ENCODE measurements at regions not wholly inside any gene's neighbourhood (a gene's known extent, or its start where the extent isn't known, plus 50 kb on each side); places are given as distances from the start of the nearest gene placed in this dataset.

DNA sequence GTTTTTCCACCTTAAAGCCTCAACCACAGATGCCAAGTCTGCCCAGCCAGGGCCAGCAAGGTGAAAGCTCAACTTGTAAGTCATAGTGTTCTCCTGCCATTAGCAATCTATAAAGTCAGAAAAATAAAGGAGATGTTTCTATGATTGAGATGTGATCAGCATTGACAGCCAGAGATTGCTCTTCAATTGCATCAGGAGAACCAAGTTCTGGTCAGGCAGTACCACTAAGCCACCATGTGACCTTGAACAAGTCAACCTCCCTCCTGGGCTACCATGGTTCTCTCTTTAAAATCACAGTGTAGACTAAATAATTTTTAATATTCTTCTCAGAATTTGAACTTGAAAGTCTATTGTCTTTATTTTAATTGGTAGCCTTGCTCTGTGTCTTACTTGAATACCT, 220.3 kb upstream of the HES1 start:
- Histone ChIP-seq H3K27me3 (ENCODE audit: insufficient read depth, low read length) (no peaks in the 10 kb centered on the region), H3K9ac (ENCODE audit: low read length) (no peak overlapping the region), H3K9me3 (ENCODE audit: control insufficient read depth in 1 of 2, insufficient read depth in 1 of 2, low read depth in 1 of 2, low read length in 2 of 2) (no peaks in the 10 kb centered on the region), H4K20me1 (ENCODE audit: insufficient read depth) (no peaks in the 10 kb centered on the region), H3K79me2 (ENCODE audit: insufficient read depth, low read length) (no peaks in the 10 kb centered on the region), H3K4me2 (ENCODE audit: low read length) (no peak overlapping the region), H3K36me3 (ENCODE audit: control insufficient read depth in 1 of 2, insufficient read depth in 2 of 2, low read length in 2 of 2) (no peaks in the 10 kb centered on the region), H3K9me2 (ENCODE audit: insufficient read depth) (no peaks in the 10 kb centered on the region), H3K27ac (ENCODE audit: low read depth, low read length) (no peak overlapping the region), H3K4me3 (replicated peaks in 1 of 2; ENCODE audit: low read depth in 1 of 2, low read length in 2 of 2) (no peak overlapping the region), H3K4me1 (ENCODE audit: control insufficient read depth in 1 of 2, insufficient read depth in 2 of 2, low read length in 2 of 2) (0 out of 4 replicates have a peak, but pooled peaks cover 0 to 3% of the 10 kb centered on the region in 2 experiments), H2AFZ (ENCODE audit: low read depth, low read length, poor library complexity, severe bottlenecking) (no peak overlapping the region)
- ChIA-PET POLR2A (no interaction called here), RAD21 (ENCODE audit: low non-redundant PET in 1 of 2, low total read pairs in 2 of 2, uncharacterized antibody in 2 of 2, unreplicated experiment in 2 of 2) (no interaction called here), CTCF (interaction anchor here (1.1 kb wide), 1 partner anchor 13 kb away, joined by 4 read pairs; no protein-coding TSS in a partner anchor)
- BruUV-seq (replicated peaks) = no TSS peak
- no peak for TF ChIP-seq CBX3 (IDR thresholded peaks at IDR 0.05; ENCODE audit: low read depth)
- TF ChIP-seq, protein P1, sequence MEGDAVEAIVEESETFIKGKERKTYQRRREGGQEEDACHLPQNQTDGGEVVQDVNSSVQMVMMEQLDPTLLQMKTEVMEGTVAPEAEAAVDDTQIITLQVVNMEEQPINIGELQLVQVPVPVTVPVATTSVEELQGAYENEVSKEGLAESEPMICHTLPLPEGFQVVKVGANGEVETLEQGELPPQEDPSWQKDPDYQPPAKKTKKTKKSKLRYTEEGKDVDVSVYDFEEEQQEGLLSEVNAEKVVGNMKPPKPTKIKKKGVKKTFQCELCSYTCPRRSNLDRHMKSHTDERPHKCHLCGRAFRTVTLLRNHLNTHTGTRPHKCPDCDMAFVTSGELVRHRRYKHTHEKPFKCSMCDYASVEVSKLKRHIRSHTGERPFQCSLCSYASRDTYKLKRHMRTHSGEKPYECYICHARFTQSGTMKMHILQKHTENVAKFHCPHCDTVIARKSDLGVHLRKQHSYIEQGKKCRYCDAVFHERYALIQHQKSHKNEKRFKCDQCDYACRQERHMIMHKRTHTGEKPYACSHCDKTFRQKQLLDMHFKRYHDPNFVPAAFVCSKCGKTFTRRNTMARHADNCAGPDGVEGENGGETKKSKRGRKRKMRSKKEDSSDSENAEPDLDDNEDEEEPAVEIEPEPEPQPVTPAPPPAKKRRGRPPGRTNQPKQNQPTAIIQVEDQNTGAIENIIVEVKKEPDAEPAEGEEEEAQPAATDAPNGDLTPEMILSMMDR (IDR thresholded peaks at IDR 0.05 in 2 of 3, conservative IDR thresholded peaks at IDR 0.05 in 1 of 3; ENCODE audit: borderline replicate concordance in 1 of 3, insufficient read depth in 1 of 3, low read depth in 2 of 3, low read length in 2 of 3) = no peak
- no peak for TF ChIP-seq CEBPB (IDR thresholded peaks at IDR 0.05; ENCODE audit: low read depth)
- intact Hi-C loops (cut with micrococcal nuclease) = no loop called here
- DNase-seq (ENCODE audit: low read depth, low spot score) (no peak), ATAC-seq (no peak)

DNA sequence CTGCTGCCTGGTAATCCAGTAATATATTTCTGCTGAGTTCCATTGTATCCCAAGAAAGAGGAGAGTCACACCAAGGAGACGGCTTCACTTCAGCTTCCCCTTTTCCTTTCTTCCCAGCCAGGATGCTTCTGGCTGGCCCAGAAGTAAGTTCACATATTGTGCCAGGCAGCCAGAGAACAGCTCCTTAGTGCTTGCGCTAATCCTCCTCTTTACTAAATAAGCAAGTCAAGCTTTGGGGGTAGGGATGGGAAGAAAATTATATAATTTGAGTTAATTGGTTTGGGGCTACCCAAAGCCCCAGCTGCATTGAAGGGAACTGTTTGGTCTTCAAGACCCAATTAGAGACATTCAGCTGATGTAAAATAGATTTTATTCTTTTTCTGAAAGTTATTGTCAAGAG, 218.8 kb upstream of the HES1 start:
- no peaks in the 10 kb centered on the region for H3K9me2 ChIP-seq (ENCODE audit: insufficient read depth)
- H2AFZ ChIP-seq (ENCODE audit: low read depth, low read length, poor library complexity, severe bottlenecking) = no peak overlapping the region
- H3K4me1 ChIP-seq (ENCODE audit: control insufficient read depth in 1 of 2, insufficient read depth in 2 of 2, low read length in 2 of 2) = no peaks in the 10 kb centered on the region
- ChIA-PET POLR2A (no interaction called here), CTCF (interaction anchor here (1.2 kb wide), 1 partner anchor 53 kb away, joined by 3 read pairs; no protein-coding TSS in a partner anchor), RAD21 (ENCODE audit: low non-redundant PET in 1 of 2, low total read pairs in 2 of 2, uncharacterized antibody in 2 of 2, unreplicated experiment in 2 of 2) (no interaction called here)
- no peaks in the 10 kb centered on the region for H3K9me3 ChIP-seq (ENCODE audit: control insufficient read depth in 1 of 2, insufficient read depth in 1 of 2, low read depth in 1 of 2, low read length in 2 of 2)
- H3K27ac ChIP-seq (ENCODE audit: low read depth, low read length) = no peak overlapping the region
- no peak for DNase-seq (ENCODE audit: low read depth, low spot score)
- no peak overlapping the region for H3K4me2 ChIP-seq (ENCODE audit: low read length)
- H4K20me1 ChIP-seq (ENCODE audit: insufficient read depth) = no peaks in the 10 kb centered on the region
- no peaks in the 10 kb centered on the region for H3K27me3 ChIP-seq (ENCODE audit: insufficient read depth, low read length)
- H3K9ac ChIP-seq (ENCODE audit: low read length) = no peak overlapping the region
- no peak for ATAC-seq
- BruUV-seq (replicated peaks) = no TSS peak
- H3K36me3 ChIP-seq (ENCODE audit: control insufficient read depth in 1 of 2, insufficient read depth in 2 of 2, low read length in 2 of 2) = no peaks in the 10 kb centered on the region
- H3K79me2 ChIP-seq (ENCODE audit: insufficient read depth, low read length) = no peaks in the 10 kb centered on the region
- no peak overlapping the region for H3K4me3 ChIP-seq (replicated peaks in 1 of 2; ENCODE audit: low read depth in 1 of 2, low read length in 2 of 2)
- intact Hi-C loops (cut with micrococcal nuclease) = no loop called here
- TF ChIP-seq POLR2A (IDR thresholded peaks at IDR 0.05; ENCODE audit: borderline replicate concordance, extremely low read depth, insufficient read depth, insufficient read length) (no peak), SRF (IDR thresholded peaks at IDR 0.05; ENCODE audit: low read depth) (no peak), POLR2AphosphoS5 (IDR thresholded peaks at IDR 0.05; ENCODE audit: low read depth, low read length) (no peak), ATF3 (IDR thresholded peaks at IDR 0.05) (no peak), ZBTB33 (IDR thresholded peaks at IDR 0.05; ENCODE audit: extremely low read depth, insufficient replicate concordance, low read length) (no peak), FOSL1 (IDR thresholded peaks at IDR 0.05; ENCODE audit: low read depth) (no peak), ZFX (IDR thresholded peaks at IDR 0.05) (no peak), ELF1 (IDR thresholded peaks at IDR 0.05; ENCODE audit: borderline replicate concordance, low read depth) (no peak), SP1 (IDR thresholded peaks at IDR 0.05; ENCODE audit: low read depth) (no peak), CBX3 (IDR thresholded peaks at IDR 0.05; ENCODE audit: low read depth) (no peak), TCF7L2 (IDR thresholded peaks at IDR 0.05; ENCODE audit: borderline replicate concordance, extremely low read depth, insufficient read depth, insufficient read length) (no peak)
- TF ChIP-seq, protein P1 (IDR thresholded peaks at IDR 0.05 in 2 of 3, conservative IDR thresholded peaks at IDR 0.05 in 1 of 3; ENCODE audit: borderline replicate concordance in 1 of 3, insufficient read depth in 1 of 3, low read depth in 2 of 3, low read length in 2 of 3) = no peak
- TF ChIP-seq, protein P2, sequence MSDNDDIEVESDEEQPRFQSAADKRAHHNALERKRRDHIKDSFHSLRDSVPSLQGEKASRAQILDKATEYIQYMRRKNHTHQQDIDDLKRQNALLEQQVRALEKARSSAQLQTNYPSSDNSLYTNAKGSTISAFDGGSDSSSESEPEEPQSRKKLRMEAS (IDR thresholded peaks at IDR 0.05) = no peak
